ENCODE measurements at regions not wholly inside any gene's neighbourhood (a gene's known extent, or its start where the extent isn't known, plus 50 kb on each side); places are given as distances from the start of the nearest gene placed in this dataset.

- TF ChIP-seq, protein P1, sequence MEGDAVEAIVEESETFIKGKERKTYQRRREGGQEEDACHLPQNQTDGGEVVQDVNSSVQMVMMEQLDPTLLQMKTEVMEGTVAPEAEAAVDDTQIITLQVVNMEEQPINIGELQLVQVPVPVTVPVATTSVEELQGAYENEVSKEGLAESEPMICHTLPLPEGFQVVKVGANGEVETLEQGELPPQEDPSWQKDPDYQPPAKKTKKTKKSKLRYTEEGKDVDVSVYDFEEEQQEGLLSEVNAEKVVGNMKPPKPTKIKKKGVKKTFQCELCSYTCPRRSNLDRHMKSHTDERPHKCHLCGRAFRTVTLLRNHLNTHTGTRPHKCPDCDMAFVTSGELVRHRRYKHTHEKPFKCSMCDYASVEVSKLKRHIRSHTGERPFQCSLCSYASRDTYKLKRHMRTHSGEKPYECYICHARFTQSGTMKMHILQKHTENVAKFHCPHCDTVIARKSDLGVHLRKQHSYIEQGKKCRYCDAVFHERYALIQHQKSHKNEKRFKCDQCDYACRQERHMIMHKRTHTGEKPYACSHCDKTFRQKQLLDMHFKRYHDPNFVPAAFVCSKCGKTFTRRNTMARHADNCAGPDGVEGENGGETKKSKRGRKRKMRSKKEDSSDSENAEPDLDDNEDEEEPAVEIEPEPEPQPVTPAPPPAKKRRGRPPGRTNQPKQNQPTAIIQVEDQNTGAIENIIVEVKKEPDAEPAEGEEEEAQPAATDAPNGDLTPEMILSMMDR (IDR thresholded peaks at IDR 0.05) = no peak
- TF ChIP-seq POLR2A (IDR thresholded peaks at IDR 0.05) (no peak), POLR2AphosphoS5 (IDR thresholded peaks at IDR 0.05; ENCODE audit: insufficient read depth in 1 of 2, low read depth in 1 of 2) (no peak)
Measured at GRCh38 chr14:62501021-62501750, 544.1 kb downstream of the KCNH5 start.

Data from vagina (tissue), 2 donors.